ENCODE measurements at regions not wholly inside any gene's neighbourhood (a gene's known extent, or its start where the extent isn't known, plus 50 kb on each side); places are given as distances from the start of the nearest gene placed in this dataset.

DNA sequence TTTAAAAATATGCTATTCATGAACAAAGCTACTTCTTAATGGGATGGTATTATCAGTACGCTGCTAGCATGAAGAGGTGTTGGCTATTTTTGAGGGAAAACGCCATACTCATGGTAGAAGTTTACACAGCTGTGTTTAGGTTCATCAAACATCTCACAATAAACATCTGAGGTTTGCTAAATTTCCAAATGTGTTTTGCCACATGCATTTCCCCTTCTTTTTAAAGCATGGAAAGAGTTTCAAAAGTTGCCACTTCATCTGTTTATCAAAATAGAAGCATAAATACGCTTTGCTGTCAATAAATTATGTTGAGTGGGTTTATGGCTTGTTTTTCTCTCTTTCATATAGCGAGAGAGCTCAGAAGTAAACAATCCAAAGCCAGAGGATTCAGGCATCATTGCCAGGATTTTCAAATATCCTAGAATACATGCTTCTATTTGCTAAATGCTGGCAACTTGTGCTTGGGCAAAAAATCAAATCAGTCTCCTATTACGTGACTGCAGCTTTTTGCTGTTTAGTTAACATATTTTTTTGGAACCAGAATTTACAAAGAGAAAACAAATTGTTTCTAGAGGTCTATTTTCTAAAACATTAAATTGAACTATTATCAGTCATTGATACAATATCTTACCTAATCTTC, 1919.9 kb upstream of the LRRTM1 start:
- CTCF ChIA-PET (ENCODE audit: low intra/inter-chr PET ratio): no interaction called here
- H3K9me3 ChIP-seq (replicated peaks; ENCODE audit: control insufficient read depth, insufficient read depth, low read depth, low read length): no peaks in the 10 kb centered on the region

DNA sequence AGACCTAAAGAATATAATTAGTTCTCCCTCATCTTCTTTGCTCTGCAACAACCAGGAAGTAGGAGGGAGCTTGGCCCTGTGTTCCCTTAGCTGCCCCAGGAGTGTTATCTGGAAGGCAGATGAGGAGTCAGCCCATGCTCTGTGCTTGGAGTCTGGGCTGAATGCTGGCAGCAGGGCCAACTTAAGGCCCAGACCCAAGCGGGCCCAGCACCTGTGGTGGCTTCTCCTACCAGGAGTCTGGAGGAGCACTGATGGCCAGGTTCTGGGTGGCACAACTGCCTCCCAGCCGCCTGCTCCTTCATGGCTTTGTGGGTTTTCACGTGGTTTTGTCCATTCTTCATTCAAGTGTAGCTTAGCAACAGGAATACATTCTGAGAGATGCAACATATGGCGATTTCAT, 1910.7 kb upstream of the LRRTM1 start:
- H3K27me3 ChIP-seq (ENCODE audit: control insufficient read depth in 2 of 2, insufficient read depth in 2 of 2, low read length in 2 of 2): no peaks in the 10 kb centered on the region
- no peaks in the 10 kb centered on the region for H3K79me2 ChIP-seq (ENCODE audit: control insufficient read depth, insufficient read depth, low read length)
- ChIA-PET POLR2A (no interaction called here), CTCF (ENCODE audit: low intra/inter-chr PET ratio) (no interaction called here)
- H3K4me1 ChIP-seq (replicated peaks in 1 of 2; ENCODE audit: control insufficient read depth in 2 of 2, insufficient read depth in 2 of 2, low read length in 2 of 2): no peaks in the 10 kb centered on the region
- no peak overlapping the region for H3K27ac ChIP-seq (ENCODE audit: extremely low read depth, low read depth, low read length)
- no peak overlapping the region for H3K4me2 ChIP-seq (ENCODE audit: insufficient read depth, low read length)
- 0% methylated on average over 4 of the region's 4 CpGs for WGBS (ENCODE audit: insufficient coverage, low coverage, missing lambda C conversion rate)
- DNase-seq (ENCODE audit: extremely low read depth in 1 of 4, low spot score in 3 of 4) (no peak), FAIRE-seq (no peak), ATAC-seq (no peak)
- no peak overlapping the region for H3K9ac ChIP-seq (ENCODE audit: insufficient read depth in 1 of 2, low read depth in 2 of 2, low read length in 2 of 2)
- no peak for TF ChIP-seq CHCHD3 (CRISPR knock-in tag; IDR thresholded peaks at IDR 0.05)
- intact Hi-C loops (cut with micrococcal nuclease): no loop called here
- no peak overlapping the region for H3K4me3 ChIP-seq
- in situ Hi-C loops (cut with MboI): no loop called here
- no peaks in the 10 kb centered on the region for H3K9me1 ChIP-seq (ENCODE audit: control insufficient read depth, insufficient read depth, low read length)
- no peak overlapping the region for H2AFZ ChIP-seq (ENCODE audit: low read depth, low read length)
- no peaks in the 10 kb centered on the region for H3K9me3 ChIP-seq (replicated peaks; ENCODE audit: control insufficient read depth, insufficient read depth, low read depth, low read length)
- BruUV-seq (replicated peaks): no TSS peak
- H3K36me3 ChIP-seq (ENCODE audit: control insufficient read depth, insufficient read depth, low read length): no peaks in the 10 kb centered on the region
- H4K20me1 ChIP-seq (replicated peaks; ENCODE audit: control insufficient read depth, insufficient read depth, low read length): no peaks in the 10 kb centered on the region

More for the DNA sequence above, 1919.9 kb upstream of the LRRTM1 start:
- DNase-seq (ENCODE audit: extremely low read depth in 1 of 4, low spot score in 3 of 4) (no peak), FAIRE-seq (no peak), ATAC-seq (no peak)
- no peak overlapping the region for H3K4me2 ChIP-seq (ENCODE audit: insufficient read depth, low read length)
- no peaks in the 10 kb centered on the region for H3K36me3 ChIP-seq (ENCODE audit: control insufficient read depth, insufficient read depth, low read length)
- no TSS peak for BruUV-seq (replicated peaks)
- H3K9me1 ChIP-seq (ENCODE audit: control insufficient read depth, insufficient read depth, low read length): no peaks in the 10 kb centered on the region
- H3K4me1 ChIP-seq (replicated peaks in 1 of 2; ENCODE audit: control insufficient read depth in 2 of 2, insufficient read depth in 2 of 2, low read length in 2 of 2): no peaks in the 10 kb centered on the region
- POLR2A ChIA-PET: no interaction called here
- H3K27ac ChIP-seq (ENCODE audit: extremely low read depth, low read depth, low read length): no peak overlapping the region
- no peak overlapping the region for H3K9ac ChIP-seq (ENCODE audit: insufficient read depth in 1 of 2, low read depth in 2 of 2, low read length in 2 of 2)
- H3K79me2 ChIP-seq (ENCODE audit: control insufficient read depth, insufficient read depth, low read length): no peaks in the 10 kb centered on the region
- no peaks in the 10 kb centered on the region for H4K20me1 ChIP-seq (replicated peaks; ENCODE audit: control insufficient read depth, insufficient read depth, low read length)
- WGBS (ENCODE audit: insufficient coverage, low coverage, missing lambda C conversion rate): 5% methylated on average over 5 of the region's 5 CpGs
- in situ Hi-C loops (cut with MboI): no loop called here
- H3K27me3 ChIP-seq (ENCODE audit: control insufficient read depth in 2 of 2, insufficient read depth in 2 of 2, low read length in 2 of 2): no peaks in the 10 kb centered on the region
- H2AFZ ChIP-seq (ENCODE audit: low read depth, low read length): no peak overlapping the region
- TF ChIP-seq TAL1 (IDR thresholded peaks at IDR 0.05) (no peak), ZNF316 (IDR thresholded peaks at IDR 0.05) (no peak)
- no peak overlapping the region for H3K4me3 ChIP-seq
- intact Hi-C loops (cut with micrococcal nuclease): no loop called here
